GM11168 (cell line): ENCODE measurements at regions not wholly inside any gene's neighbourhood (a gene's known extent, or its start where the extent isn't known, plus 50 kb on each side); places are given as distances from the start of the nearest gene placed in this dataset.

ENCODE experiments used
- in situ Hi-C: fragments of 300-500 bp; cut with MboI; formaldehyde crosslinking; loops from one replicate; pipeline ENCODE4 v1.12.0; 2022; ENCODE audit warnings: low sequenced_read_pairs; ENCODE audit not compliant: unreplicated experiment

- in situ Hi-C loops, result no loop called here
These were observed 555.1 kb downstream of the FOXG1 start for GRCh38 chr14:29321646-29322045.

GRCh38 chr14:29339494-29340172, 573.0 kb downstream of the FOXG1 start:
- in situ Hi-C loops, result no loop called here

GRCh38 chr14:29348504-29348903, 579.1 kb downstream of the PRKD1 start:
- in situ Hi-C loops, result no loop called here

- in situ Hi-C loops, result no loop called here
These were observed 577.2 kb downstream of the PRKD1 start for GRCh38 chr14:29350496-29350895.

GRCh38 chr14:29351996-29352705, 575.5 kb downstream of the PRKD1 start:
- in situ Hi-C loops, result no loop called here

GRCh38 chr14:29352706-29353080, 575.0 kb downstream of the PRKD1 start:
- in situ Hi-C loops, result no loop called here

- in situ Hi-C loops, result no loop called here
These were observed 574.1 kb downstream of the PRKD1 start for GRCh38 chr14:29353513-29353912.

GRCh38 chr14:29354486-29354885, 573.2 kb downstream of the PRKD1 start:
- in situ Hi-C loops, result no loop called here

- in situ Hi-C loops, result no loop called here
These were observed 572.3 kb downstream of the PRKD1 start for GRCh38 chr14:29355331-29355730.

GRCh38 chr14:29355846-29356245, 571.8 kb downstream of the PRKD1 start:
- in situ Hi-C loops, result no loop called here

GRCh38 chr14:29360656-29361055, 567.0 kb downstream of the PRKD1 start:
- in situ Hi-C loops, result no loop called here

- in situ Hi-C loops, result no loop called here
These were observed 557.6 kb downstream of the PRKD1 start for GRCh38 chr14:29370024-29370423.

GRCh38 chr14:29376237-29376636, 551.4 kb downstream of the PRKD1 start:
- in situ Hi-C loops, result no loop called here

- in situ Hi-C loops, result no loop called here
These were observed 546.8 kb downstream of the PRKD1 start for GRCh38 chr14:29380826-29381225.

GRCh38 chr14:29388571-29388970, 539.1 kb downstream of the PRKD1 start:
- in situ Hi-C loops, result no loop called here

- in situ Hi-C loops, result no loop called here
These were observed 537.4 kb downstream of the PRKD1 start for GRCh38 chr14:29390081-29390832.

- in situ Hi-C loops, result no loop called here
These were observed 536.4 kb downstream of the PRKD1 start for GRCh38 chr14:29391231-29391630.

GRCh38 chr14:29391801-29392200, 535.8 kb downstream of the PRKD1 start:
- in situ Hi-C loops, result no loop called here

- in situ Hi-C loops, result no loop called here
These were observed 535.4 kb downstream of the PRKD1 start for GRCh38 chr14:29392287-29392686.

GRCh38 chr14:29403091-29403490, 524.6 kb downstream of the PRKD1 start:
- in situ Hi-C loops, result no loop called here

GRCh38 chr14:29410581-29410980, 517.1 kb downstream of the PRKD1 start:
- in situ Hi-C loops, result no loop called here
